ENCODE measurements at regions not wholly inside any gene's neighbourhood (a gene's known extent, or its start where the extent isn't known, plus 50 kb on each side); places are given as distances from the start of the nearest gene placed in this dataset.

- Mint-ChIP-seq H3K4me3 (no peak overlapping the region), H3K36me3 (ENCODE audit: low read depth) (no peaks in the 10 kb centered on the region), H3K27ac (no peak overlapping the region), H3K4me1 (no peaks in the 10 kb centered on the region), H3K27me3 (peaks cover 25% of the 10 kb centered on the region), H3K9me3 (no peaks in the 10 kb centered on the region)
- intact Hi-C loops (cut with micrococcal nuclease): no loop called here
- no peak for DNase-seq
Observed at GRCh38 chr21:35643176-35643575, 417.1 kb downstream of the SETD4 start.

GRCh38 chr21:35641271-35642016 is 418.9 kb downstream of the SETD4 start:
- no peaks in the 10 kb centered on the region for H3K36me3 Mint-ChIP-seq (ENCODE audit: low read depth)
- DNase-seq: no peak
- intact Hi-C loops (cut with micrococcal nuclease): no loop called here
- peaks cover 27% of the 10 kb centered on the region for H3K27me3 Mint-ChIP-seq
- H3K27ac Mint-ChIP-seq: no peak overlapping the region
- no peak overlapping the region for H3K4me3 Mint-ChIP-seq
- no peaks in the 10 kb centered on the region for H3K4me1 Mint-ChIP-seq
- no peaks in the 10 kb centered on the region for H3K9me3 Mint-ChIP-seq

GRCh38 chr21:35637431-35637830 is 422.9 kb downstream of the SETD4 start:
- H3K27ac Mint-ChIP-seq: no peak overlapping the region
- H3K4me3 Mint-ChIP-seq: no peak overlapping the region
- H3K4me1 Mint-ChIP-seq: no peaks in the 10 kb centered on the region
- DNase-seq: no peak
- H3K9me3 Mint-ChIP-seq: no peaks in the 10 kb centered on the region
- peaks cover 22% of the 10 kb centered on the region for H3K27me3 Mint-ChIP-seq
- H3K36me3 Mint-ChIP-seq (ENCODE audit: low read depth): no peaks in the 10 kb centered on the region
- intact Hi-C loops (cut with micrococcal nuclease): no loop called here

- Mint-ChIP-seq H3K4me1 (no peaks in the 10 kb centered on the region), H3K4me3 (no peak overlapping the region), H3K27ac (no peak overlapping the region), H3K9me3 (no peaks in the 10 kb centered on the region), H3K36me3 (ENCODE audit: low read depth) (no peaks in the 10 kb centered on the region), H3K27me3 (peaks cover 16% of the 10 kb centered on the region)
- no peak for DNase-seq
- intact Hi-C loops (cut with micrococcal nuclease): no loop called here
Observed at GRCh38 chr21:35635994-35636393, 424.3 kb downstream of the SETD4 start.

- no peak for DNase-seq
- H3K27me3 Mint-ChIP-seq: peaks cover 11% of the 10 kb centered on the region
- no peak overlapping the region for H3K4me3 Mint-ChIP-seq
- H3K27ac Mint-ChIP-seq: no peak overlapping the region
- intact Hi-C loops (cut with micrococcal nuclease): no loop called here
- no peaks in the 10 kb centered on the region for H3K9me3 Mint-ChIP-seq
- H3K36me3 Mint-ChIP-seq (ENCODE audit: low read depth): no peaks in the 10 kb centered on the region
- no peaks in the 10 kb centered on the region for H3K4me1 Mint-ChIP-seq
Observed at GRCh38 chr21:35635261-35635660, 425.1 kb downstream of the SETD4 start.

GRCh38 chr21:35633501-35633900 is 426.8 kb downstream of the SETD4 start:
- DNase-seq: no peak
- H3K27me3 Mint-ChIP-seq: peaks cover 10% of the 10 kb centered on the region
- no peaks in the 10 kb centered on the region for H3K36me3 Mint-ChIP-seq (ENCODE audit: low read depth)
- no peak overlapping the region for H3K4me3 Mint-ChIP-seq
- H3K27ac Mint-ChIP-seq: no peak overlapping the region
- intact Hi-C loops (cut with micrococcal nuclease): no loop called here
- H3K9me3 Mint-ChIP-seq: no peaks in the 10 kb centered on the region
- no peaks in the 10 kb centered on the region for H3K4me1 Mint-ChIP-seq

GRCh38 chr21:35632711-35633110 is 427.6 kb downstream of the SETD4 start:
- H3K27me3 Mint-ChIP-seq: peaks cover 10% of the 10 kb centered on the region
- no peak overlapping the region for H3K4me3 Mint-ChIP-seq
- H3K4me1 Mint-ChIP-seq: no peaks in the 10 kb centered on the region
- no peak for DNase-seq
- intact Hi-C loops (cut with micrococcal nuclease): no loop called here
- H3K9me3 Mint-ChIP-seq: no peaks in the 10 kb centered on the region
- H3K27ac Mint-ChIP-seq: no peak overlapping the region
- H3K36me3 Mint-ChIP-seq (ENCODE audit: low read depth): no peaks in the 10 kb centered on the region

- peaks cover 16% of the 10 kb centered on the region for H3K27me3 Mint-ChIP-seq
- intact Hi-C loops (cut with micrococcal nuclease): no loop called here
Observed at GRCh38 chr21:35628316-35628715, 432.0 kb downstream of the SETD4 start.

GRCh38 chr21:35627462-35627861 is 432.9 kb downstream of the SETD4 start:
- Mint-ChIP-seq H3K9me3 (no peaks in the 10 kb centered on the region), H3K4me3 (no peak overlapping the region), H3K4me1 (no peaks in the 10 kb centered on the region), H3K36me3 (ENCODE audit: low read depth) (no peaks in the 10 kb centered on the region), H3K27me3 (peaks cover 19% of the 10 kb centered on the region), H3K27ac (no peak overlapping the region)
- intact Hi-C loops (cut with micrococcal nuclease): no loop called here
- no peak for DNase-seq

More at GRCh38 chr21:35628316-35628715, 432.0 kb downstream of the SETD4 start:
- H3K4me3 Mint-ChIP-seq: no peak overlapping the region
- no peaks in the 10 kb centered on the region for H3K9me3 Mint-ChIP-seq
- no peak overlapping the region for H3K27ac Mint-ChIP-seq
- H3K36me3 Mint-ChIP-seq (ENCODE audit: low read depth): no peaks in the 10 kb centered on the region
- H3K4me1 Mint-ChIP-seq: no peaks in the 10 kb centered on the region
- no peak for DNase-seq

- Mint-ChIP-seq H3K27ac (no peak overlapping the region), H3K4me1 (no peaks in the 10 kb centered on the region), H3K4me3 (no peak overlapping the region), H3K9me3 (no peaks in the 10 kb centered on the region), H3K27me3 (peaks cover 19% of the 10 kb centered on the region), H3K36me3 (ENCODE audit: low read depth) (no peaks in the 10 kb centered on the region)
- no peak for DNase-seq
- intact Hi-C loops (cut with micrococcal nuclease): no loop called here
Observed at GRCh38 chr21:35625576-35625975, 434.8 kb downstream of the SETD4 start.

- intact Hi-C loops (cut with micrococcal nuclease): no loop called here
- DNase-seq: no peak
- Mint-ChIP-seq H3K4me3 (no peak overlapping the region), H3K4me1 (no peaks in the 10 kb centered on the region), H3K9me3 (no peaks in the 10 kb centered on the region), H3K36me3 (ENCODE audit: low read depth) (no peaks in the 10 kb centered on the region), H3K27me3 (peaks cover 19% of the 10 kb centered on the region), H3K27ac (no peak overlapping the region)
Observed at GRCh38 chr21:35624901-35625300, 435.4 kb downstream of the SETD4 start.

GRCh38 chr21:35622612-35623011 is 437.7 kb downstream of the SETD4 start:
- intact Hi-C loops (cut with micrococcal nuclease): no loop called here
- no peak overlapping the region for H3K4me3 Mint-ChIP-seq

GRCh38 chr21:35619184-35619583 is 441.1 kb downstream of the SETD4 start:
- H3K36me3 Mint-ChIP-seq (ENCODE audit: low read depth): no peaks in the 10 kb centered on the region
- intact Hi-C loops (cut with micrococcal nuclease): no loop called here

More at GRCh38 chr21:35622612-35623011, 437.7 kb downstream of the SETD4 start:
- no peak overlapping the region for H3K27ac Mint-ChIP-seq
- no peaks in the 10 kb centered on the region for H3K9me3 Mint-ChIP-seq
- peaks cover 18% of the 10 kb centered on the region for H3K27me3 Mint-ChIP-seq
- no peaks in the 10 kb centered on the region for H3K36me3 Mint-ChIP-seq (ENCODE audit: low read depth)
- H3K4me1 Mint-ChIP-seq: no peaks in the 10 kb centered on the region
- DNase-seq: no peak

GRCh38 chr21:35617491-35617890 is 442.8 kb downstream of the SETD4 start:
- intact Hi-C loops (cut with micrococcal nuclease): no loop called here
- no peaks in the 10 kb centered on the region for H3K36me3 Mint-ChIP-seq (ENCODE audit: low read depth)
- peaks cover 5% of the 10 kb centered on the region for H3K27me3 Mint-ChIP-seq
- H3K9me3 Mint-ChIP-seq: no peaks in the 10 kb centered on the region
- DNase-seq: no peak
- H3K4me1 Mint-ChIP-seq: peaks cover 2% of the 10 kb centered on the region
- no peak overlapping the region for H3K27ac Mint-ChIP-seq
- H3K4me3 Mint-ChIP-seq: no peak overlapping the region

More at GRCh38 chr21:35619184-35619583, 441.1 kb downstream of the SETD4 start:
- no peak overlapping the region for H3K4me3 Mint-ChIP-seq
- H3K27me3 Mint-ChIP-seq: peaks cover 13% of the 10 kb centered on the region
- no peaks in the 10 kb centered on the region for H3K9me3 Mint-ChIP-seq
- H3K27ac Mint-ChIP-seq: no peak overlapping the region
- H3K4me1 Mint-ChIP-seq: peaks cover 2% of the 10 kb centered on the region
- DNase-seq: no peak

GRCh38 chr21:35616090-35616489 is 444.2 kb downstream of the SETD4 start:
- H3K9me3 Mint-ChIP-seq: no peaks in the 10 kb centered on the region
- intact Hi-C loops (cut with micrococcal nuclease): loop anchor here (1.0 kb wide), 1 partner anchor 871 kb away; no protein-coding TSS in a partner anchor
- no peaks in the 10 kb centered on the region for H3K36me3 Mint-ChIP-seq (ENCODE audit: low read depth)
- no peak for DNase-seq
- peaks cover 5% of the 10 kb centered on the region for H3K27me3 Mint-ChIP-seq
- H3K4me1 Mint-ChIP-seq: peaks cover 2% of the 10 kb centered on the region
- H3K27ac Mint-ChIP-seq: no peak overlapping the region
- H3K4me3 Mint-ChIP-seq: no peak overlapping the region

Measured in activated CD4-positive, alpha-beta T cell treated with anti-CD3 and anti-CD28 coated beads, Interleukin-2, amount 10 ng/mL, durations not matched to agents 24 days and 14 days (primary cell).